ENCODE measurements at regions not wholly inside any gene's neighbourhood (a gene's known extent, or its start where the extent isn't known, plus 50 kb on each side); places are given as distances from the start of the nearest gene placed in this dataset.

GRCh38 chr16:51355195-51355594, 204.1 kb upstream of the SALL1 start:
- Histone ChIP-seq H3K79me2 (ENCODE audit: low read length) (no peaks in the 10 kb centered on the region), H3K4me2 (ENCODE audit: low read length) (no peak overlapping the region), H4K20me1 (ENCODE audit: insufficient read depth, low read length) (no peaks in the 10 kb centered on the region), H3K9ac (ENCODE audit: low read length) (no peak overlapping the region), H3K27me3 (ENCODE audit: low read depth, low read length) (no peaks in the 10 kb centered on the region), H3K4me3 (ENCODE audit: low read length) (no peak overlapping the region), H3K36me3 (replicated peaks; ENCODE audit: low read depth, low read length) (no peaks in the 10 kb centered on the region), H3K9me3 (ENCODE audit: insufficient read depth, low read length) (no peaks in the 10 kb centered on the region), H3K27ac (ENCODE audit: low read length) (no peak overlapping the region), H3K4me1 (ENCODE audit: low read length) (no peaks in the 10 kb centered on the region), H2AFZ (ENCODE audit: low read depth, low read length) (no peak overlapping the region)
- TF ChIP-seq CTCF (IDR thresholded peaks at IDR 0.05; ENCODE audit: low read depth, low read length) (no peak), EZH2phosphoT487 (IDR thresholded peaks at IDR 0.05; ENCODE audit: low read depth) (no peak)

- Histone ChIP-seq H3K27me3 (ENCODE audit: low read depth, low read length) (no peaks in the 10 kb centered on the region), H3K9me3 (ENCODE audit: insufficient read depth, low read length) (no peaks in the 10 kb centered on the region), H2AFZ (ENCODE audit: low read depth, low read length) (no peak overlapping the region), H4K20me1 (ENCODE audit: insufficient read depth, low read length) (no peaks in the 10 kb centered on the region), H3K4me1 (ENCODE audit: low read length) (no peaks in the 10 kb centered on the region), H3K27ac (ENCODE audit: low read length) (no peak overlapping the region), H3K79me2 (ENCODE audit: low read length) (no peaks in the 10 kb centered on the region), H3K9ac (ENCODE audit: low read length) (no peak overlapping the region), H3K4me3 (ENCODE audit: low read length) (no peak overlapping the region), H3K36me3 (replicated peaks; ENCODE audit: low read depth, low read length) (no peaks in the 10 kb centered on the region), H3K4me2 (ENCODE audit: low read length) (no peak overlapping the region)
- TF ChIP-seq CTCF (IDR thresholded peaks at IDR 0.05; ENCODE audit: low read depth, low read length) (no peak), EZH2phosphoT487 (IDR thresholded peaks at IDR 0.05; ENCODE audit: low read depth) (no peak)
Measured at GRCh38 chr16:51353055-51353454, 202.0 kb upstream of the SALL1 start.

- no peaks in the 10 kb centered on the region for H3K36me3 ChIP-seq (replicated peaks; ENCODE audit: low read depth, low read length)
- no peaks in the 10 kb centered on the region for H3K79me2 ChIP-seq (ENCODE audit: low read length)
- H3K27me3 ChIP-seq (ENCODE audit: low read depth, low read length) = no peaks in the 10 kb centered on the region
- H3K4me3 ChIP-seq (ENCODE audit: low read length) = no peak overlapping the region
- H2AFZ ChIP-seq (ENCODE audit: low read depth, low read length) = no peak overlapping the region
- H3K9ac ChIP-seq (ENCODE audit: low read length) = no peak overlapping the region
- H3K27ac ChIP-seq (ENCODE audit: low read length) = no peak overlapping the region
- TF ChIP-seq CTCF (IDR thresholded peaks at IDR 0.05; ENCODE audit: low read depth, low read length) (no peak), EZH2phosphoT487 (IDR thresholded peaks at IDR 0.05; ENCODE audit: low read depth) (no peak)
- H3K9me3 ChIP-seq (ENCODE audit: insufficient read depth, low read length) = no peaks in the 10 kb centered on the region
- H3K4me1 ChIP-seq (ENCODE audit: low read length) = no peaks in the 10 kb centered on the region
- no peak overlapping the region for H3K4me2 ChIP-seq (ENCODE audit: low read length)
- no peaks in the 10 kb centered on the region for H4K20me1 ChIP-seq (ENCODE audit: insufficient read depth, low read length)
Measured at GRCh38 chr16:51349626-51350025, 198.6 kb upstream of the SALL1 start.

- Histone ChIP-seq H3K79me2 (ENCODE audit: low read length) (no peaks in the 10 kb centered on the region), H2AFZ (ENCODE audit: low read depth, low read length) (no peak overlapping the region), H3K36me3 (replicated peaks; ENCODE audit: low read depth, low read length) (no peaks in the 10 kb centered on the region), H3K27ac (ENCODE audit: low read length) (no peak overlapping the region), H3K4me2 (ENCODE audit: low read length) (no peak overlapping the region), H3K9ac (ENCODE audit: low read length) (no peak overlapping the region), H3K9me3 (ENCODE audit: insufficient read depth, low read length) (no peaks in the 10 kb centered on the region), H3K4me1 (ENCODE audit: low read length) (no peaks in the 10 kb centered on the region), H3K27me3 (ENCODE audit: low read depth, low read length) (no peaks in the 10 kb centered on the region), H4K20me1 (ENCODE audit: insufficient read depth, low read length) (no peaks in the 10 kb centered on the region), H3K4me3 (ENCODE audit: low read length) (no peak overlapping the region)
- no peak for TF ChIP-seq EZH2phosphoT487 (IDR thresholded peaks at IDR 0.05; ENCODE audit: low read depth)
- no peak for TF ChIP-seq CTCF (IDR thresholded peaks at IDR 0.05; ENCODE audit: low read depth, low read length)
Measured at GRCh38 chr16:51343411-51343810, 192.3 kb upstream of the SALL1 start.
